Skeletal muscle tissue (tissue), 3 donors: ENCODE measurements at regions not wholly inside any gene's neighbourhood (a gene's known extent, or its start where the extent isn't known, plus 50 kb on each side); places are given as distances from the start of the nearest gene placed in this dataset.

Source experiments
- H3K27ac ChIP-seq: one replicate; pipeline ENCODE4 v1.7.0; 2013; ENCODE audit warnings: mild to moderate bottlenecking, low read depth, low read length, inconsistent platforms
- H3K27me3 ChIP-seq, 3 donors: one replicate each; pipeline ENCODE4 v1.7.0; 2013; ENCODE audit warnings: low read length in 3 of 3; ENCODE audit not compliant: control insufficient read depth in 3 of 3, insufficient read depth in 3 of 3
- H3K36me3 ChIP-seq, 3 donors: one replicate each; pipeline ENCODE4 v1.7.0; 2013; ENCODE audit warnings: low read length in 3 of 3; ENCODE audit not compliant: control insufficient read depth in 3 of 3, insufficient read depth in 3 of 3
- H3K4me1 ChIP-seq, 3 donors: one replicate each; pipeline ENCODE4 v1.7.0; 2013; ENCODE audit warnings: low read length in 3 of 3, mild to moderate bottlenecking in 3 of 3; ENCODE audit not compliant: control insufficient read depth in 3 of 3, insufficient read depth in 3 of 3
- H3K4me3 ChIP-seq, 3 donors: one replicate each; pipeline ENCODE4 v1.7.0; 2013; ENCODE audit warnings: low read length in 3 of 3
- H3K9ac ChIP-seq, 3 donors: one replicate each; pipeline ENCODE4 v1.7.0; 2013; ENCODE audit warnings: low read length in 3 of 3, mild to moderate bottlenecking in 3 of 3, moderate library complexity in 2 of 3, low read depth in 1 of 3
- H3K9me3 ChIP-seq, 3 donors: one replicate each; pipeline ENCODE4 v1.7.0; 2013; ENCODE audit warnings: low read length in 3 of 3; ENCODE audit not compliant: control insufficient read depth in 3 of 3
- donor health status: Osteomylitis.

DNA sequence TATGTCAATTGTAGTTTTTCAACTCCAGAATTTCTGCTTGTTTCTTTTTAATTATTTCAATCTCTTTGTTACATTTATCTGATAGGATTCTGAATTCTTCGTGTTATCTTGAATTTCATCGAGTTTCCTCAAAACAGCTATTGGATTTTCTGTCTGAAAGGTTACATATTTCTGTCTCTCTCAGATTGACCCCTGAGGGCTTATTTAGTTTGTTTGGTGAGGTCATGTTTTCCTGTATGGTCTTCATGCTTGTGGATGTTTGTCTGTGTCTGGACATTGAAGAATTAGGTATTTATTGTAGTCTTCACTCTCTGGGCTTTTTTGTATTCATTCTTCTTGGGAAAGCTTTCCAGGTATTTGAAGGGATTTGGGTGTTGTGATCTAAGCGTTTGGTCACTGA is 85.6 kb downstream of the SNAPC1 start:
- Histone ChIP-seq H3K9me3 (no peaks in the 10 kb centered on the region), H3K36me3 (no peaks in the 10 kb centered on the region), H3K4me1 (no peaks in the 10 kb centered on the region), H3K27ac (no peak overlapping the region), H3K27me3 (no peaks in the 10 kb centered on the region), H3K9ac (no peak overlapping the region), H3K4me3 (no peak overlapping the region)

DNA sequence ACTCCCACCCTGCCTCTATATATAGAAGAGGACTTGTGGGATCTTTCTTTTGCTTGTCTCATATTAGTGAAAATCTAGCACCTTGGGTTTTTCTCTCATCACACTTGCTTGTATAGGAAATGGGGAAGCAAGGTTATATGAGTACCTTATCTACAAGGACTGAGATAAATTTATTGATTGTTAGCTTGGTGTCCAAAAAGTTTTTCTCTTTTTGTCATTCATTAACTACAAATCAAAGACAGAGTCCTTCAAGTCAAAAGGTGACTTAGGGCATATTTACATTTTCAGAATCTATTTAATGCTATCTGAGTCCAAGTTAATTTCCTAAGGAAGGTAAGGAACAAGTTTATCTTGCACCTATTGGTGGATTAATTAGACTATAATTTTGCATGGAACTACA is 92.7 kb downstream of the SNAPC1 start:
- Histone ChIP-seq H3K9ac (no peak overlapping the region), H3K36me3 (no peaks in the 10 kb centered on the region), H3K4me1 (no peaks in the 10 kb centered on the region)

DNA sequence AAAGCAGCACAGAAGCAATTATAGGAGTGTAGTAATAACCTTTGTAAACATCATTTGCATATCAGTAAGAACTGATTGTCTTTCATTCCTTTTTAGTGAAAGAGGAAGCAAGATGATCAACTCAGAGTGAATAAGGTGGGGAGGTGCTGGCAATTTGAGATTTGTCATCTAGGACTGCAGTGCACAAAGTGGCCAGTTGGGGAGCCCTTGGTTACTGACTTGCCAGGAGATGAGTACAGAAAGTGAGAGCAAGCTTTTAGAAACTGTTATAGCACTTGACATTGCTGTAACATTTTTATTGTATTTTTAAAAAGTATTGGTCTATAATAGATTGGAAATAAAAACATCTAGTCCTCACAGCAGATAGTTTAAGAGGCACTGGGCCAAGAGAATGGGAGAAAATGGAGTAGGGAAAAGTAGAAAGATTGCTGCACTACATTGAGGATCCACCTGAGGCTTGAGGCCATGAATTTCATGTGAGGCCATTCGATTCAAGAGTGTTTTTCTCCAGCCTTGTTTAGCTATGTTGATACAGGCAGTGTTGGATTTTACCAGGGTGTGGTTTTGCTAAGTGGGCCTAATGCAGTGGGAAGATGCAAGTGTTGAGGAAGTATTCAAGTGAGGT is 98.2 kb downstream of the SNAPC1 start:
- Histone ChIP-seq H3K36me3 (no peaks in the 10 kb centered on the region), H3K9ac (no peak overlapping the region), H3K9me3 (peaks cover 0 to 2% (median 0%) of the 10 kb centered on the region in 3 donors), H3K4me1 (no peaks in the 10 kb centered on the region), H3K27ac (no peak overlapping the region), H3K4me3 (no peak overlapping the region), H3K27me3 (peaks cover 0 to 4% (median 3%) of the 10 kb centered on the region in 3 donors)

More for the DNA sequence above, 92.7 kb downstream of the SNAPC1 start:
- Histone ChIP-seq H3K27me3 (peaks cover 0 to 4% (median 3%) of the 10 kb centered on the region in 3 donors), H3K4me3 (no peak overlapping the region), H3K27ac (no peak overlapping the region), H3K9me3 (no peaks in the 10 kb centered on the region)

DNA sequence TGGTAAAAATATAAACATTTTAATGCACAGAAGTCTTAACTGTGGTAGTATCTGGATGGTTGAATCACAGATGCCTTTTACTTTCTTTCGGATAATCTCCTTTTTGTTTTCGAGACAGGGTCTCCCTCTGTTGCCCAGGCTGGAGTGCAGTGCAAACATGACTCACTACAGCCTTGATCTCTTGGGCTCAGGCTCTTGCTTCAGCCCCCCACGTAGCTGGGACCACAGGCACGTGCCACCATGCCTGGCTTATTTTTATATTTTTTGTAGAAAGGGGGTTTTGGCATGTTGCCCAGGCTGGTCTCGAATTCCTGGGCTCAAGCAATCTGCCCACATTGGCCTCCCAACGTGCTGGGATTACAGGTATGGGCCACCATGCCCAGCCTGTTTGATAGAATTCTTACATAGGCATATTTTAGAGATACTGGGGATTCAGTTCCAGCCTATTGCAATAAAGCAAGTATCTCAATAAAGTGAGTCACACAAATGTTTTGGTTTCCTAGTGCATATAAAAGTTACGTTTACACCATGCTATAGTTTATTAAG is 99.2 kb downstream of the SNAPC1 start:
- Histone ChIP-seq H3K9me3 (peaks cover 0 to 2% (median 0%) of the 10 kb centered on the region in 3 donors), H3K4me3 (no peak overlapping the region), H3K36me3 (no peaks in the 10 kb centered on the region), H3K27me3 (no peaks in the 10 kb centered on the region), H3K9ac (no peak overlapping the region), H3K27ac (no peak overlapping the region), H3K4me1 (no peaks in the 10 kb centered on the region)

DNA sequence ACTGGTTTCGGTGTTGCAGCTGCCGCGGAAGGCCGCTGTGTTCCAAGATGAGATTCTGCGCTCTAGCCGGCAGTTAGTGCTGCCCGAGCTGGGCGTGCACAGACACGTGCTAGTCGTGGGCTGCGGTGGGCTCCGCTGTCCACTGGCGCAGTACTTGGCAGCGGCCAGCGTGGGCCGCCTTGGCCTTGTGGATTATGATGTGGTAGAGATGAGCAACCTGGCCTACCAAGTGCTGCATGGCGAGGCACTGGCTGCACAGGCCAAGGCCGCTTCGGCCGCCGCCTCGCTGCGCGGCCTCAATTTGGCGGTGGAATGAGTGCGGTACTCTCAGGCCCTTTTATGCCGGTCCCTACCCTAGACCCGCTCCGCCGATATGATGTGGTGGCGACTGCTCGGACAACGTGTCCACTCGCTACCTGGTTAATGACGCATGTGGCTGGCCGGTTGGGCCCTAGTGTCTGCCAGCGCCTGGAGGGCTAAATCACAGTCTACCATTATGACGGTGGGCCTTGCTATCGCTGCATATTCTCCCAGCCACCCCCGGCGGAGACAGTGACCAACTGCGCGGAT is 102.2 kb downstream of the SNAPC1 start:
- Histone ChIP-seq H3K9ac (no peak overlapping the region), H3K4me3 (no peak overlapping the region), H3K27ac (no peak overlapping the region), H3K4me1 (no peaks in the 10 kb centered on the region), H3K9me3 (peaks cover 0 to 2% (median 0%) of the 10 kb centered on the region in 3 donors), H3K27me3 (no peaks in the 10 kb centered on the region), H3K36me3 (no peaks in the 10 kb centered on the region)

DNA sequence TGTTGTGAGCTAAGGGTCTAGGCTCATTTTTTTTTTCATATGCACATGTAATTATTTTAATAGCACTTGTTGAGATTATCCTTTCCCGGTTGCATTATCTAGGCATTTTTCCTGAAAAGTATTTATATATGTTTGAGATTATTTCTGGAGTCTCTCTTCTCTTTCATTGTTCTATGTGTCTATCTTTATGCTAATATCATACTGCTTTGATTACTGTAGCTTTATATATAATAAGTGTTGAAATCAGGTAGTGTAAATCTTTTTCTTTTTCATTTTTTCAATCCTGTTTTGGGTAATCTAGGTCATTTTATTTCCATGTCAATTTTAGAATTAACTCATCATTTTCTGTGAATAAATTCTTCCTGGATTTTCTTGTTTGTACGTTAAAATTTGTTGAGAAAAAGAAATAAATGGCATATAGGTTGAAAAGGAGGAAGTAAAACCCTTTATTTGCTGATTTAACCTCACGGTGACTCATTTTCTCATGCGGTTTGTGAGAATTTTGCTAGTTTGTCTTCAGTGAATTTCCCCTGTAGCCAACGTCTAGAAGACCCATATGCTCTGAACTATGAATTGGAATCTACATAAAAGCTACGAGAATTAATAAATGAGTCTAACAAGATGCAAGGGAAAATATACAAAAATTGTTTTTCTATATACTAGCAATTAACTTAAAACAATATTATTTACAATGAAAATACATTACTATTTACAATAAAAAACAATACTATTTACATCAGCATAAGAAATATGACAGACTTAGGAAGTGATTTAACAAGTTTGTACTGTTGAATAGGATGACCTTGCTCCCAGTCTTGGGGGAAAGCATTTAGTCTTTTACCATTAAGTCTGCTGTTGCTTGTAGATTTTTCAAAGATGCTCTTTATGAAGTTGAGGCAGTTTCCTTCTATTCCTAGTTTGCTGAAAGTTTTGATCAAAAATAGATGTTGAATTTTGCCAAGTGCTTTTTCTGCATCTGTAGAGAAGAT is 105.0 kb downstream of the SNAPC1 start:
- Histone ChIP-seq H3K27me3 (no peaks in the 10 kb centered on the region), H3K4me3 (no peak overlapping the region), H3K36me3 (no peaks in the 10 kb centered on the region), H3K27ac (no peak overlapping the region), H3K9ac (no peak overlapping the region), H3K9me3 (peaks cover 0 to 2% (median 0%) of the 10 kb centered on the region in 3 donors), H3K4me1 (no peaks in the 10 kb centered on the region)

DNA sequence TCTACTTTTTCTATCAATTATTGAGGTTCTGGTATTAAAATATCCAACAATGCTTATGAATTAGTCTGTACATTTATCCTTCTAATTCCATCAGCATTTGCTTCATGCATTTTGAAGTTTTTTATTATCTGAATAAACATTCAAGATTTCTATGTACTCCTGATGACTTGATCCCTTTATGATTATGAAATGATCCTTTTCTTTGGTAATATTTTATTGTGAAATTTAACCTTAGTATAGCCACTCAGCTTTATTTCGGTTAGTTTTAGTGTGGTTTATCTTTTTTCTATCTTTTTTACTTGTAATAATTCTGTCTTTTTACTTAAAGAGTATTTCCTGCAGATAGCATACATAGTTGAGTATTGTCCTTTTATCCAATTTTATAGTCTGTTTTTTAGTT is 106.6 kb downstream of the SNAPC1 start:
- no peaks in the 10 kb centered on the region for H3K4me1 ChIP-seq

DNA sequence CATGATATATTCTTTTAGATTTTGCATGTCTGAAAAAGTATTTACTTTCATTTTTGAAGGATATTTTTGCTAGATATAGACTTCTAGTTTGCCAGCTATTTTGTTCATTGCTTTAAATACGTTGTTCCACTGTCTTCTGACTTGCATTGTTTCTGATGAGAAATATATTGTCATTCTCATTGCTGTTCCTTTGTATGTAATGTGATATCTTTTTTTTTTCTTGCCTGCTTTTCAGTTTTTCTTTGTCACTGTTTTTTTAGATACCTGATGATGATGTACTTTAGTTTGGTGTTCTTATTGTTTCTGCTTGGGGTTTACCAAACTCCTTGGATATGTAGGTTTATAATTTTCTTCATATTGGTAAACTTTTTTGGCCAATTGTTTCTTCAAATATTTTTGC is 107.9 kb downstream of the SNAPC1 start:
- no peak overlapping the region for H3K4me3 ChIP-seq
- H3K9ac ChIP-seq = no peak overlapping the region
- no peaks in the 10 kb centered on the region for H3K36me3 ChIP-seq
- H3K9me3 ChIP-seq = no peaks in the 10 kb centered on the region
- peaks cover 0 to 2% (median 0%) of the 10 kb centered on the region in 3 donors for H3K27me3 ChIP-seq
- H3K27ac ChIP-seq = no peak overlapping the region
- no peaks in the 10 kb centered on the region for H3K4me1 ChIP-seq

More for the DNA sequence above, 106.6 kb downstream of the SNAPC1 start:
- H3K4me3 ChIP-seq = no peak overlapping the region
- H3K36me3 ChIP-seq = no peaks in the 10 kb centered on the region
- peaks cover 0 to 2% (median 0%) of the 10 kb centered on the region in 3 donors for H3K9me3 ChIP-seq
- H3K9ac ChIP-seq = no peak overlapping the region
- no peak overlapping the region for H3K27ac ChIP-seq
- H3K27me3 ChIP-seq = no peaks in the 10 kb centered on the region

DNA sequence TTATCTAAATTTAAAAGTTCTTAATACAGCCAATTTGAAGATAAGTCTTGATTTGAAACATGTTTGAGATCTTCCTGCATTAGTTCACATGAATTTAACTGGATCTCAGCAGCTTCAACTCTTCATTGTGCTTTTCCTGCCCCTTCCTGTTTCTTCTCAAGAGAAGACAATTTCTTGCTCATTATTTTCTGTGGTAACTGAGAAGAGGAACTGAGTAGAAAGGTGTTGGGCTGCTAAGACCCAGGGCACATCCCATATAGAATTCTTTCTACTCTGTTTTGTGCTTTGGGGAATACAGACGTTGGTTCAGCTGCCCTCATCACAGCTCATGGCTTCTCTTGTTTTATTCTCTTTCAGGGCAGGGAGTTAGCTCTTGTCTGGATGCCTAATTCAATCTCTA is 110.2 kb downstream of the SNAPC1 start:
- Histone ChIP-seq H3K4me1 (no peaks in the 10 kb centered on the region), H3K4me3 (no peak overlapping the region), H3K9ac (no peak overlapping the region), H3K36me3 (no peaks in the 10 kb centered on the region), H3K27me3 (peaks cover 0 to 3% (median 2%) of the 10 kb centered on the region in 3 donors), H3K9me3 (no peaks in the 10 kb centered on the region), H3K27ac (no peak overlapping the region)
